K562 (cell line): ENCODE measurements at regions not wholly inside any gene's neighbourhood (a gene's known extent, or its start where the extent isn't known, plus 50 kb on each side); places are given as distances from the start of the nearest gene placed in this dataset.

Source experiments
- CBFB ChIP-seq: sonication (generic); formaldehyde crosslinking; IDR thresholded peaks from 2 replicates; pipeline ENCODE4 v1.4.0; 2020; ENCODE audit warnings: mild to moderate bottlenecking, missing genetic modification reagents
- EWSR1 ChIP-seq: fragments of 450-650 bp; IDR thresholded peaks from 2 replicates; pipeline ENCODE4 v1.6.1; 2018; ENCODE audit warnings: borderline replicate concordance, mild to moderate bottlenecking, low read depth, moderate library complexity; ENCODE audit not compliant: partially characterized antibody
- FOXJ3 ChIP-seq: sonication (generic); formaldehyde crosslinking; IDR thresholded peaks from 2 replicates; pipeline ENCODE4 v1.4.0; 2020; ENCODE audit warnings: mild to moderate bottlenecking, missing genetic modification reagents
- HDAC6 ChIP-seq: IDR thresholded peaks from 2 replicates; pipeline ENCODE4 v1.6.1; 2012; ENCODE audit warnings: low read depth, mild to moderate bottlenecking, control low read depth, inconsistent platforms, low read length, moderate library complexity
- ILK ChIP-seq: fragments of 450-650 bp; IDR thresholded peaks from 2 replicates; pipeline ENCODE4 v1.6.1; 2016; ENCODE audit warnings: missing genetic modification characterization, low read depth, mild to moderate bottlenecking, missing compliant biosample characterization, moderate library complexity, borderline replicate concordance
- MAFF ChIP-seq: IDR thresholded peaks from 2 replicates; pipeline ENCODE4 v1.6.1; 2012; ENCODE audit warnings: low read length, improper control_type of control experiment
- SMARCA5 ChIP-seq: fragments of 450-650 bp; IDR thresholded peaks from 2 replicates; pipeline ENCODE4 v1.6.1; 2016
- SRSF9 ChIP-seq: fragments of 200-400 bp; formaldehyde crosslinking; IDR thresholded peaks from 2 replicates; pipeline ENCODE4 v1.6.1; 2017; ENCODE audit warnings: low read depth, low read length, borderline replicate concordance
- TAF9B ChIP-seq: fragments of 450-650 bp; IDR thresholded peaks from 2 replicates; pipeline ENCODE4 v1.6.1; 2018; ENCODE audit warnings: mild to moderate bottlenecking; ENCODE audit not compliant: partially characterized antibody
- THRAP3 ChIP-seq: fragments of 450-650 bp; IDR thresholded peaks from 2 replicates; pipeline ENCODE4 v1.6.1; 2016; ENCODE audit warnings: mild to moderate bottlenecking, inconsistent platforms, borderline replicate concordance
- ZNF324 ChIP-seq: fragments of 250-450 bp; sonication (Bioruptor Pico); IDR thresholded peaks from 2 replicates; pipeline ENCODE4 v1.4.0; 2020; ENCODE audit warnings: mild to moderate bottlenecking
- TF ChIP-seq, protein P1 (sequence below): sonication (generic); formaldehyde crosslinking; IDR thresholded peaks from 2 replicates; pipeline ENCODE4 v1.8.0; 2022; ENCODE audit warnings: missing genetic modification reagents, mild to moderate bottlenecking, borderline replicate concordance
- TF ChIP-seq, protein P2 (sequence below), 2 experiments: fragments of 450-650 bp in 1 of 2; sonication (generic) in 1 of 2; formaldehyde crosslinking in 1 of 2; IDR thresholded peaks; 2 replicates each; pipeline versions ENCODE4 v1.7.1 to v1.9.0; 2016 to 2022; ENCODE audit warnings: inconsistent platforms in 1 of 2, mild to moderate bottlenecking in 1 of 2, missing genetic modification reagents in 1 of 2
- TF ChIP-seq, protein P3 (sequence below): fragments of 450-650 bp; IDR thresholded peaks from 2 replicates; pipeline ENCODE4 v1.6.1; 2016; ENCODE audit warnings: missing biosample characterization, missing genetic modification characterization

DNA sequence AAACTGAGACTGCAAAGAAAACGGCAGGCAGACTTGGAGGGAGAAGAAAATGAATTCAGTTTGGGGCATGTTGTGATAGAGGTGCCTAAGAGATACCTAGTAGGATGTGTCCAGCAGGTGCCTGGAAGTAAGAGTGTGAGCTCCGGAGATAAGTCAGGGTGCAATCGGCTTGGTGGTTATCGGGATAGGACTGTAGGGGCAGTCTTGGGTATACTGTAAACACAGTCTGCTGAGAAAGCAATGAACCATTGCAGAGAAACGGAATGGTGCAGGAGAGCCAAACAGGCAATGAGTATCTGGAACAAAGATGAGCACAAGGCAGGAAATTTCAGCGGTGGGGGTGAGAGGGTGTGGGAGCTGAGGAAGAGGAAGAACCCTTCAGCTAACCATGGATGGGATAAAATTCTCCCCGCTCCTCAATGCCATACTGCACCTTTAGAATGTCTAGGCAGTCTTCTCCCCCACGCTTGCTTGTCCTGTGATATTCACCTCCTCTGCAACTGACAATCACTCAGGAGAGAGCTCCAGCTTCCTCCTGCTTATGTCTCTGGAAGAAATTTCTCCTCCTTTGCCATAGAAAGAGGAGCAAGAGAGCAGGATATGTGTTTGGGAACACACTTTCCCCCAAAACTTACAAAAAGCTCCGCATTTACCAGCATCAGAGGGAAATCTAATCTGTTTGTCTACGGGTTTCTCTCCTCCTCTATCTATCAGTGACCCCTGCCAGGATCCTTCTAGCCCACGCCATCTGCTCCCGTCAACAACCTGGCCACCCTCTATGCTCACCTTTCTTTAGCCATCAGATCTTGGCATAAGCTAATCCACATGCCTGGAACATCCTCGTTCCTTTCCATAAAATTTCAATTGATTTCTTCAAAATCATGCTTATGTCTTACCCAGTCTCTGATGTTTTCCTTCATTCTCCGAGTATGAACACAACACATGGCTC lies 381.7 kb upstream of the JARID2 start (continued):
- TF ChIP-seq, protein P1, sequence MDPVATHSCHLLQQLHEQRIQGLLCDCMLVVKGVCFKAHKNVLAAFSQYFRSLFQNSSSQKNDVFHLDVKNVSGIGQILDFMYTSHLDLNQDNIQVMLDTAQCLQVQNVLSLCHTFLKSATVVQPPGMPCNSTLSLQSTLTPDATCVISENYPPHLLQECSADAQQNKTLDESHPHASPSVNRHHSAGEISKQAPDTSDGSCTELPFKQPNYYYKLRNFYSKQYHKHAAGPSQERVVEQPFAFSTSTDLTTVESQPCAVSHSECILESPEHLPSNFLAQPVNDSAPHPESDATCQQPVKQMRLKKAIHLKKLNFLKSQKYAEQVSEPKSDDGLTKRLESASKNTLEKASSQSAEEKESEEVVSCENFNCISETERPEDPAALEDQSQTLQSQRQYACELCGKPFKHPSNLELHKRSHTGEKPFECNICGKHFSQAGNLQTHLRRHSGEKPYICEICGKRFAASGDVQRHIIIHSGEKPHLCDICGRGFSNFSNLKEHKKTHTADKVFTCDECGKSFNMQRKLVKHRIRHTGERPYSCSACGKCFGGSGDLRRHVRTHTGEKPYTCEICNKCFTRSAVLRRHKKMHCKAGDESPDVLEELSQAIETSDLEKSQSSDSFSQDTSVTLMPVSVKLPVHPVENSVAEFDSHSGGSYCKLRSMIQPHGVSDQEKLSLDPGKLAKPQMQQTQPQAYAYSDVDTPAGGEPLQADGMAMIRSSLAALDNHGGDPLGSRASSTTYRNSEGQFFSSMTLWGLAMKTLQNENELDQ (CRISPR knock-in tag): no peak
- TF ChIP-seq ILK (tag): no peak
- no peak for TF ChIP-seq SRSF9
- TF ChIP-seq CBFB (CRISPR knock-in tag): no peak
- TF ChIP-seq, protein P2, sequence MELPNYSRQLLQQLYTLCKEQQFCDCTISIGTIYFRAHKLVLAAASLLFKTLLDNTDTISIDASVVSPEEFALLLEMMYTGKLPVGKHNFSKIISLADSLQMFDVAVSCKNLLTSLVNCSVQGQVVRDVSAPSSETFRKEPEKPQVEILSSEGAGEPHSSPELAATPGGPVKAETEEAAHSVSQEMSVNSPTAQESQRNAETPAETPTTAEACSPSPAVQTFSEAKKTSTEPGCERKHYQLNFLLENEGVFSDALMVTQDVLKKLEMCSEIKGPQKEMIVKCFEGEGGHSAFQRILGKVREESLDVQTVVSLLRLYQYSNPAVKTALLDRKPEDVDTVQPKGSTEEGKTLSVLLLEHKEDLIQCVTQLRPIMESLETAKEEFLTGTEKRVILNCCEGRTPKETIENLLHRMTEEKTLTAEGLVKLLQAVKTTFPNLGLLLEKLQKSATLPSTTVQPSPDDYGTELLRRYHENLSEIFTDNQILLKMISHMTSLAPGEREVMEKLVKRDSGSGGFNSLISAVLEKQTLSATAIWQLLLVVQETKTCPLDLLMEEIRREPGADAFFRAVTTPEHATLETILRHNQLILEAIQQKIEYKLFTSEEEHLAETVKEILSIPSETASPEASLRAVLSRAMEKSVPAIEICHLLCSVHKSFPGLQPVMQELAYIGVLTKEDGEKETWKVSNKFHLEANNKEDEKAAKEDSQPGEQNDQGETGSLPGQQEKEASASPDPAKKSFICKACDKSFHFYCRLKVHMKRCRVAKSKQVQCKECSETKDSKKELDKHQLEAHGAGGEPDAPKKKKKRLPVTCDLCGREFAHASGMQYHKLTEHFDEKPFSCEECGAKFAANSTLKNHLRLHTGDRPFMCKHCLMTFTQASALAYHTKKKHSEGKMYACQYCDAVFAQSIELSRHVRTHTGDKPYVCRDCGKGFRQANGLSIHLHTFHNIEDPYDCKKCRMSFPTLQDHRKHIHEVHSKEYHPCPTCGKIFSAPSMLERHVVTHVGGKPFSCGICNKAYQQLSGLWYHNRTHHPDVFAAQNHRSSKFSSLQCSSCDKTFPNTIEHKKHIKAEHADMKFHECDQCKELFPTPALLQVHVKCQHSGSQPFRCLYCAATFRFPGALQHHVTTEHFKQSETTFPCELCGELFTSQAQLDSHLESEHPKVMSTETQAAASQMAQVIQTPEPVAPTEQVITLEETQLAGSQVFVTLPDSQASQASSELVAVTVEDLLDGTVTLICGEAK (IDR thresholded peaks at IDR 0.05): no peak; the same call in 1 of the 2 replicates
- TF ChIP-seq, protein P2 (CRISPR knock-in tag; IDR thresholded peaks at IDR 0.05): no peak
- no peak for TF ChIP-seq TAF9B
- TF ChIP-seq SMARCA5: peak; percentile 57; the same call in 1 of the 2 replicates
- TF ChIP-seq HDAC6: no peak
- no peak for TF ChIP-seq EWSR1
- no peak for TF ChIP-seq FOXJ3
- TF ChIP-seq THRAP3: no peak
- no peak for TF ChIP-seq MAFF
- TF ChIP-seq, protein P3, sequence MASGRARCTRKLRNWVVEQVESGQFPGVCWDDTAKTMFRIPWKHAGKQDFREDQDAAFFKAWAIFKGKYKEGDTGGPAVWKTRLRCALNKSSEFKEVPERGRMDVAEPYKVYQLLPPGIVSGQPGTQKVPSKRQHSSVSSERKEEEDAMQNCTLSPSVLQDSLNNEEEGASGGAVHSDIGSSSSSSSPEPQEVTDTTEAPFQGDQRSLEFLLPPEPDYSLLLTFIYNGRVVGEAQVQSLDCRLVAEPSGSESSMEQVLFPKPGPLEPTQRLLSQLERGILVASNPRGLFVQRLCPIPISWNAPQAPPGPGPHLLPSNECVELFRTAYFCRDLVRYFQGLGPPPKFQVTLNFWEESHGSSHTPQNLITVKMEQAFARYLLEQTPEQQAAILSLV (tag): no peak
- no peak for TF ChIP-seq ZNF324 (CRISPR knock-in tag)
